NCI-H2227 (cell line): ENCODE measurements at regions not wholly inside any gene's neighbourhood (a gene's known extent, or its start where the extent isn't known, plus 50 kb on each side); places are given as distances from the start of the nearest gene placed in this dataset.

Source experiments
- DNase-seq: peaks from one replicate; lab custom pipeline; 2025; ENCODE audit not compliant: unreplicated experiment; lab: John Stamatoyannopoulos, UW

- no peak for DNase-seq
These were observed 492.1 kb downstream of the SOX6 start for GRCh38 chr11:15864026-15864805.

DNA sequence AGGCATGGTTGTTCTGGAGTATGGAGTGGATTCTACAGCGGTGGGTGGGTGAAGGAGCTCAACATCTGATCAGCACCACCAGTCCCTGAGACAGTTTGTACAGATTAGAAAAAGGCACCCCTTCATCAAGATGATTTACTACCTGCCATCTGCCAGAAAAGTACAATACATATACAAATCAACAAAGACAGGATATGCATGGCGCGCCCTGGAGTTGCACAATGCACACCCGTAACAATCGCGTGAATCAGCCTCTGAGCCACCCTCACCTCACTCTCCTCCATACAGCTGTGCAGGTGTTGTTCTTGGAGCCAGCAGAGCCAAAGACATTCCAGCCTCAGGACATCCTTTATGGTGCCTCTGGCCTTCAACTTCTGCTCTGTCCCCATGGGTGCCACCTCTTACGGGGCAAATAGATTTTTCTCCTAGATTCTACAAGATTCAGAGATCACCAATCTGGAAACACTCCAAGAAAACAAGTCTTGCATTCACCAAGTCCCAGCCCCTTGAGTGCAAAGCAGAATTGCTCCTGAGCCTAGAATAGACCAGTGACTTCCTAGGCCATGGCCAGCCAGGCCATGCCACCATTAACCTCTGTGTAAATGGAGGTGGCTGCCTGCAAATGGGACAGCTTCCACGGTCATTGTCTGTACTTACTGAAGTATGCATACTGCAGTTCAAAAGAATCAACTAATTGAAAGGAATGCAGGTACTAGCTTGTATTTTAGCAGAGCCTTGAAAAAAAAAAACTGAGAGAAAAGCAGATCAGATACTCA, 490.9 kb downstream of the SOX6 start:
- DNase-seq, result no peak

DNA sequence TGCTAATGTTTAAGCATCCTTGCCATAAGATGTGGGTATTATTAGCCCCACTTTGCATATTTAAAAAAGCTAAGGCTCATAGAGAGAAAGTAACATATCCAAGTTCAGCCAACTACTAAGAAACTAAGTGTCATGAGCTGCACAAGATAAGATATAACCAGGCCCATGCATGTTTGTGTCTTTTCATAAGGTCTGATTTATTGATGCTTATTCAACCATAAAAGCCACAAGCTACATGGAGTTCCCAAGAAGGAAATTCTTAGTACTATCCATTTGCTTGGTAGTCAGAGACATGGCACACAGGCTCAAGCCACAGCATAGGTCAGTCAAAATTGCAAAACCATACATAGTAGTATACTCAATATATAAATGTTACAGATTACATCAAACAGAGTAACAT, 488.5 kb downstream of the SOX6 start:
- no peak for DNase-seq

GRCh38 chr11:15870911-15871310, 485.4 kb downstream of the SOX6 start:
- no peak for DNase-seq

GRCh38 chr11:15871904-15872626, 484.3 kb downstream of the SOX6 start:
- DNase-seq, result no peak

DNA sequence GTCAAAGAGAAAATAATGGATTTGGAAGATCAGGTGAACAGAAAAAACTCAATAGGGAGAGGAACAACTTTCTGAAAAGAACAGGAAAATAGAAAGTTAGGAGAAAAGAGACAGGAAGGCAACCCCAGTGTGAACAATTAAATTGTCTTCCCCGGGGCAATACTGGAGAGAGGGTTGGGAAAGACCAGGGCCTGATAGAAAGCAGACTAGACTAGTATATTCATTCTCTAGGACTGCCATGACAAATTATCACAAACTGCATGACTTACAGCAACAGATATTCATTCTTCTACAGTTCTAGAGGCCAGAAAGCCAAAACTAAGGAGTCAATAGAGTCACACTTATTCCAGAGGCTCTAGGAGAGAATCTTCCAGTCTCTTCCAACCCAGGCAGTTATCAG, 482.8 kb downstream of the SOX6 start:
- DNase-seq, result no peak

- no peak for DNase-seq
These were observed 481.6 kb downstream of the SOX6 start for GRCh38 chr11:15874704-15875103.

DNA sequence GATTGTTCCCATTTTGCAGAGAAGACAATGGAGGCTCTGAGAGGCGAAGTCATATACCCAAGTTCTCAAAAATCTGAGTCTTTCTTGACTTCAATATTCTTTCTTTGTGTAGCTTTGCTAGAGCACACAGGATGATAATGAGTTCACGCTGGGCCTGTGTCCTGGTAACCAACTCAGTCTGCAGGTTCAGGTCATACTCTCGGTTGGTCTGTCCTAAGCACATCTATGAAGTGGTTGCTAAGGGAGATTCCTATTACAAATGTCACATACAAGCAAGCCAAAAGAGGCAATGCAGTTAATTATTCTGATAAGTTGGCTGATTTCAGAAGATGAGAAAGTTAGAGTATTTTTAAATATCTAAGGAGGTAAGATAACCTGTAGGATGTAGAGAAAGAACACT, 481.0 kb downstream of the SOX6 start:
- DNase-seq, result peak; percentile 33

- DNase-seq, result peak; percentile 75
These were observed 480.4 kb downstream of the SOX6 start for GRCh38 chr11:15875943-15876342.

- no peak for DNase-seq
These were observed 477.6 kb downstream of the SOX6 start for GRCh38 chr11:15878756-15879155.

- no peak for DNase-seq
These were observed 476.1 kb downstream of the SOX6 start for GRCh38 chr11:15880291-15880690.

DNA sequence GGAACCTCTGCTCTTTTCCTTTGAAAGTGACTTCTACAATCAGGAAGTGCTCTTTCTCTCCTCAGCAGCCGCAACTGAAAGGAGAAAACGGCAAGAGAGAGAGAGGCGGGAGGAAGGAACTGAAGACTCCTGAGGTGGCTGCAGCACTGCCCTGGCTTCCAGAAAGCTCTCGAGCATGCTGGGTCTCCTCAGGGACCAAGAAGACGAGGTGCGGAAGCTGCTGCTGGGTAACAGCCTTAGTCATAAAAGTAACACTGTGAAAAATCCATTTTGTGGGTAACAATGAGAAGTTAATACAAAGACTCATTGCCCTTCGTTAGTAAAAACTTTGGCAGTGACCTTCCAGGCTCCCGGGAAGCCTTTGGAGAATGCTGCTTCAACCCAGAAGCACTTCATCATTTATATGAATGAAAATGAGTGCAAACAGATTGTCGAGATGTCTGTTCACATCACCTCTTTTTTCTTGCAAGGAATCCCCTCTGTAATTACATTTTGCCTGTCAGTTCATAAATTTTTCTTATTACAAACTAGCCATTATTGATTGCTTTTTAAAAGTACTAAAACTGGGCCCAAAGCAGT, 473.4 kb downstream of the SOX6 start:
- DNase-seq, result no peak

GRCh38 chr11:15883455-15883920, 472.9 kb downstream of the SOX6 start:
- no peak for DNase-seq

DNA sequence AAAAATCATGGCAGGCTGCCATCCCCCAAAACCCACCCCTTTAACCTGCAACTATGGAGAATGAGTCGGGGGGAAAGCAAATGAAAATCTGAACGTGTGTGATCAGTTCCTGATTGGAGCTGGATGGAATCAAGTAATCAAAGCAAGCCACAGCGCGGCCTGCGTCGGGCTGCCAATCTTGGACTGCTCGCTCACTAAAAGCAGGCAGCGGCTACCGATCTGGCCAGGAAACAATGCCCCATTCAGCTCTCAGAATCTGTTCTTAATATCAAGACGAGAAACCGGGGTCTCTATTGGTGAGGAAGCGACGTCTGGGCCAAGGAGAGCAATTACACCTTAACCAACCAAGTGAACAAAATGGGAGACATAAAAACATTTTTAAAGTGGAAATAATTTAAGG, 472.2 kb downstream of the SOX6 start:
- no peak for DNase-seq

- no peak for DNase-seq
These were observed 471.4 kb downstream of the SOX6 start for GRCh38 chr11:15884777-15885540.

DNA sequence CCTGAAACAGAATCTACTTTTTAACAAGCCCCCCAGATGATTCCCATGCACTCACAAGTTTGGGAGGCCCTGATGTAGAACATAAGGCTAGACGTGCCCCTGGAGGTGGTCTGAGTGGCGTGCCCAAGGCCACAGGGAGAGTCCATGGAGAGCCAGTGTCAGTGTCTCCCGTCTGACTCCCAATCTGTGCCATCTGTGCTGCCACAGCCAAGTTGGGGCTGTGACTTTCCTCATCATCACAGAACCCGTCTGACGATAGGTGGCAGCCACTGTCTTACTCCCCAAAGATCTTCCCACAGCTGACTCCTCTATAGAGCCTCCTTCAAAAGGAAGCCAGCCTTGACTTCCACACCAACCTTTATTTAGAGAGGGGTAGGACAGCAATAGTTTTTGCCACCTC, 470.5 kb downstream of the SOX6 start:
- DNase-seq, result no peak

GRCh38 chr11:15886299-15886698, 470.0 kb downstream of the SOX6 start:
- DNase-seq, result no peak

- DNase-seq, result no peak
These were observed 469.5 kb downstream of the SOX6 start for GRCh38 chr11:15886866-15887265.

DNA sequence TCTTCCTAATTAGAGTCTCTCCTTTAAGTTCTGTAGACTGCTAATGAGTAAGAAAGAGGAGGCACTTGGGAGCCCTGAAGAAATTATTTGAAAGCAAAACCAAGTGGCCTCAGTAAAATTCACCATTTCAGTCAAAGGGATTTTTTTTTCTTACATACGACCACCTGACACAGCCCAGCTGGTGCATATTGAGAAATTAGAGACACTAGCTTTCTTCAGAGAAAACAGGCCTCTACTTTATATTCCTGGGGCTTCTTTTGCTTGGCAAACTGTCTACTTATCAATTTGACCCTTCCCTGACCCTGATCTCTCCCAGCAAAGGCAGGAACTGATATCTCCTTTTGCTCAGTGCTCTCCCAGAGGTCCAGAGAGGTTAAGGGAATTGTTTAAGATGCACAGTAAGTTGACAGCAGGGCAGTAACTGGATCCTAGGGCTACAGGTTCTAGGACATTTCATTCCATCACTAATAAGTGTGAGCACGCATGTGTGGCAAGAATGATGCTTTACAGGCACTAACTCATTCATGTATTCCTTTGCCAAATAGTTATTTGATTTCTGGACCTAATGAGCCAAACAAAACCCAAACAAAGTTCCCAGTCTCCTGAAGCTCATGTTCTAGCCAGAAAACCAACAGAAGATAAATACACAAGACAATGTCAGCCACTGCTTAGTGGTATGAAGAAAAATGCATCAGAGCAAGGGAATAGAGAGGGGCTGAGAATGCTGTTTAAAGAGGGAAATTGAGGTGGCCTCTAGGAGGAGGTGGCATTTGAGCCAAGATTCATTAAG, 467.6 kb downstream of the SOX6 start:
- no peak for DNase-seq
